H9 (cell line): ENCODE measurements at regions not wholly inside any gene's neighbourhood (a gene's known extent, or its start where the extent isn't known, plus 50 kb on each side); places are given as distances from the start of the nearest gene placed in this dataset.
"Not testable (repeated sequence)": the region's sequence is repeated elsewhere in the genome, so short reads cannot be mapped to it uniquely, and the experiment has no call there.

Experiments
- DNase-seq: peaks from one replicate; pipeline ENCODE4 v3.0.0-alpha.2; 2017
- H2AFZ ChIP-seq: one replicate; pipeline ENCODE4 v1.6.1; 2013; ENCODE audit warnings: mild to moderate bottlenecking, low read length, control low read depth, moderate library complexity
- H2AK5ac ChIP-seq: 2 replicates; pipeline ENCODE4 v1.6.1; 2013; ENCODE audit warnings: low read length, control low read depth, mixed read lengths; ENCODE audit not compliant: insufficient read length
- H2BK120ac ChIP-seq: one replicate; pipeline ENCODE4 v1.6.1; 2013; ENCODE audit warnings: low read depth, mild to moderate bottlenecking, low read length, control low read depth, inconsistent platforms; ENCODE audit not compliant: poor library complexity, severe bottlenecking
- H2BK12ac ChIP-seq: 2 replicates; pipeline ENCODE4 v1.6.1; 2013; ENCODE audit warnings: low read length, control low read depth, mixed read lengths, low read depth; ENCODE audit not compliant: insufficient read length
- H2BK15ac ChIP-seq: 2 replicates; pipeline ENCODE4 v1.6.1; 2013; ENCODE audit warnings: low read depth, low read length, control low read depth
- H2BK20ac ChIP-seq: one replicate; pipeline ENCODE4 v1.6.1; 2013; ENCODE audit warnings: low read depth, mild to moderate bottlenecking, low read length, control low read depth, inconsistent platforms; ENCODE audit not compliant: poor library complexity, severe bottlenecking
- H2BK5ac ChIP-seq: 2 replicates; pipeline ENCODE4 v1.6.1; 2013; ENCODE audit warnings: low read length, control low read depth, mixed read lengths; ENCODE audit not compliant: insufficient read length
- H3K14ac ChIP-seq: 2 replicates; pipeline ENCODE4 v1.6.1; 2013; ENCODE audit warnings: low read length, control low read depth; ENCODE audit not compliant: insufficient read depth
- H3K18ac ChIP-seq: 2 replicates; pipeline ENCODE4 v1.6.1; 2013; ENCODE audit warnings: low read depth, mild to moderate bottlenecking, mixed read lengths, low read length, control low read depth; ENCODE audit not compliant: insufficient read length
- H3K23ac ChIP-seq: 2 replicates; pipeline ENCODE4 v1.6.1; 2013; ENCODE audit warnings: low read length, control low read depth, mixed read lengths, low read depth; ENCODE audit not compliant: insufficient read length
- H3K23me2 ChIP-seq: 2 replicates; pipeline ENCODE4 v1.6.1; 2013; ENCODE audit warnings: low read depth, mild to moderate bottlenecking, mixed read lengths, low read length, control low read depth; ENCODE audit not compliant: insufficient read length, poor library complexity, severe bottlenecking
- H3K27ac ChIP-seq: 2 replicates; pipeline ENCODE4 v1.5.1; 2013; ENCODE audit warnings: low read length, control low read depth, mixed read lengths, low read depth; ENCODE audit not compliant: insufficient read length
- H3K27me3 ChIP-seq: 2 replicates; pipeline ENCODE4 v1.6.1; 2013; ENCODE audit warnings: low read length, control low read depth, inconsistent platforms; ENCODE audit not compliant: insufficient read depth
- H3K4ac ChIP-seq: 2 replicates; pipeline ENCODE4 v1.6.1; 2013; ENCODE audit warnings: low read depth, mild to moderate bottlenecking, control low read depth, inconsistent platforms, low read length, moderate library complexity
- H3K4me1 ChIP-seq: 2 replicates; pipeline ENCODE4 v1.6.1; 2013; ENCODE audit warnings: low read length, control low read depth, inconsistent platforms; ENCODE audit not compliant: insufficient read depth
- H3K4me2 ChIP-seq: 2 replicates; pipeline ENCODE4 v1.6.1; 2013; ENCODE audit warnings: low read length, control low read depth, mixed read lengths; ENCODE audit not compliant: insufficient read length, insufficient read depth
- H3K56ac ChIP-seq: 2 replicates; pipeline ENCODE4 v1.6.1; 2013; ENCODE audit warnings: low read depth, mild to moderate bottlenecking, mixed read lengths, low read length, control low read depth; ENCODE audit not compliant: insufficient read length
- H3K79me1 ChIP-seq: 2 replicates; pipeline ENCODE4 v1.6.1; 2013; ENCODE audit warnings: low read depth, mild to moderate bottlenecking, moderate library complexity, low read length, control low read depth, inconsistent platforms; ENCODE audit not compliant: insufficient read depth, poor library complexity, severe bottlenecking
- H3K79me2 ChIP-seq: 2 replicates; pipeline ENCODE4 v1.6.1; 2013; ENCODE audit warnings: low read length, control low read depth, inconsistent platforms; ENCODE audit not compliant: insufficient read depth
- H3K9ac ChIP-seq: 2 replicates; pipeline ENCODE4 v1.6.1; 2013; ENCODE audit warnings: low read length, control low read depth, mixed read lengths; ENCODE audit not compliant: insufficient read length; ENCODE audit errors: extremely low read depth
- H3K9me3 ChIP-seq: one replicate; pipeline ENCODE4 v1.6.1; 2013; ENCODE audit warnings: low read depth, low read length, inconsistent platforms; ENCODE audit not compliant: control insufficient read depth
- H3T11ph ChIP-seq: one replicate; pipeline ENCODE4 v1.6.1; 2013; ENCODE audit warnings: mild to moderate bottlenecking, low read length, control low read depth, inconsistent platforms
- H4K20me1 ChIP-seq: one replicate; pipeline ENCODE4 v1.6.1; 2013; ENCODE audit not compliant: control insufficient read depth, insufficient read length, insufficient read depth
- H4K5ac ChIP-seq: 2 replicates; pipeline ENCODE4 v1.6.1; 2013; ENCODE audit warnings: low read depth, mild to moderate bottlenecking, mixed read lengths, low read length, control low read depth; ENCODE audit not compliant: insufficient read length
- H4K8ac ChIP-seq: replicated peaks from 2 replicates; pipeline ENCODE4 v1.6.1; 2013; ENCODE audit warnings: low read length, control low read depth, mixed read lengths, low read depth; ENCODE audit not compliant: insufficient read length
- H4K91ac ChIP-seq: 2 replicates; pipeline ENCODE4 v1.6.1; 2013; ENCODE audit warnings: low read depth, mild to moderate bottlenecking, moderate library complexity, mixed read lengths, low read length, control low read depth; ENCODE audit not compliant: insufficient read length
- H3K27ac Mint-ChIP-seq, 3 experiments: 2 replicates in 2 of 3; 3 replicates in 1 of 3; pipeline ENCODE4 v1.8.0; 2020 to 2021; ENCODE audit warnings: mixed read lengths in 3 of 3, mild to moderate bottlenecking in 1 of 3, moderate library complexity in 1 of 3
- H3K27me3 Mint-ChIP-seq: 2 replicates; pipeline ENCODE4 v1.8.0; 2021; ENCODE audit warnings: low read depth, mild to moderate bottlenecking, moderate library complexity, mixed read lengths
- H3K36me3 Mint-ChIP-seq, 3 experiments: 2 replicates in 2 of 3; 3 replicates in 1 of 3; pipeline ENCODE4 v1.8.0; 2020 to 2021; ENCODE audit warnings: low read depth in 3 of 3, mixed read lengths in 3 of 3; ENCODE audit not compliant: insufficient read depth in 1 of 3
- H3K4me1 Mint-ChIP-seq, 2 experiments: 2 replicates each; pipeline ENCODE4 v1.8.0; 2020; ENCODE audit warnings: mixed read lengths in 2 of 2
- H3K4me3 Mint-ChIP-seq, 2 experiments: 2 replicates in 1 of 2; 3 replicates in 1 of 2; pipeline ENCODE4 v1.8.0; 2020 to 2021; ENCODE audit warnings: mild to moderate bottlenecking in 2 of 2, mixed read lengths in 2 of 2, moderate library complexity in 1 of 2
- H3K9me3 Mint-ChIP-seq, 2 experiments: 2 replicates in 1 of 2; 3 replicates in 1 of 2; pipeline ENCODE4 v1.8.0; 2020; ENCODE audit warnings: mild to moderate bottlenecking in 2 of 2, mixed read lengths in 2 of 2, moderate library complexity in 1 of 2
- WGBS: extraction: QIAGEN DNeasy Blood & Tissue Kit; methylation state at CpG from one replicate; pipeline ENCODE4 v1.1.7; 2013; ENCODE audit warnings: missing lambda C conversion rate, low lambda C conversion rate, mixed read lengths; ENCODE audit not compliant: insufficient read length; ENCODE audit errors: extremely low coverage; 5-methylcytosine and 5-hydroxymethylcytosine counted together
- TF ChIP-seq, protein P1 (sequence below): fragments of 200-600 bp; sonication (generic); conservative IDR thresholded peaks from 3 replicates; pipeline ENCODE4 v1.8.0; 2021; ENCODE audit warnings: antibody characterized with exemption, mild to moderate bottlenecking

DNA sequence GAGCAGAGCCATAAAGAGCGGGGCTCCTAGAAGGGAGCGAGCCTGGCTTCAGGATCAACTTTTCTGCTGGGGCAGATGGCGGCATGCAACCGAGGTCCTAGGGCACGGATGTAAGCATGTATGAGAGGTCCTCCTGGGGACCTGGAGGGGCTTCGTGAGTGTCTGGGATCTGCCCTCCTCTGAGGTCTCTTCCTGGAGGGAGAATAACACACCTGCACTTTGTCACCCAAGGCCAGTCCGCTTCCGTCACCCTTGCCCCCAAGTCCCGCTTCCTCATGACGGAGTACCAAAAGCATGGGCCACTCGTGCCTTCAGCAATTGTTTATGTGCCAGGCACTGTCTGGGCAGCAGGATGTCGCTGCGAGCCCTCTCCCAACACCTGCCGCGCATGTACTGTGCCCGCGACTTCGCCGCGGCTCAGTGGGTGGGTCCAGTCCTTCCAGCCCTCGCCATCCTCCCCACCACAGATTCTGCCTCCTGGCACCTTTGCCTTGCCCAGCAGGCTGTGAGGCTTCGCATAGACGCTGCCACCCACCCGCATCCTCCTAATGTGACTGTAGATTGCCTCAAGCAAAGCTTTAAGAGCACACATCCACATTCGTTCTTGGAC is 60.0 kb upstream of the TMPRSS2 start:
- Histone ChIP-seq H3K9me3 (peaks cover 7% of the 10 kb centered on the region), H4K8ac (no peak overlapping the region), H3K27ac (no peak overlapping the region), H3K79me1 (no peaks in the 10 kb centered on the region), H3K9ac (no peak overlapping the region), H3K4ac (no peak overlapping the region), H3K23me2 (no peaks in the 10 kb centered on the region), H3K14ac (no peak overlapping the region), H4K20me1 (no peaks in the 10 kb centered on the region), H2BK120ac (no peak overlapping the region), H3K4me1 (no peaks in the 10 kb centered on the region), H3K27me3 (no peaks in the 10 kb centered on the region), H2AK5ac (no peak overlapping the region), H3K4me2 (no peak overlapping the region), H4K91ac (no peak overlapping the region), H2BK15ac (no peak overlapping the region), H2BK12ac (no peak overlapping the region), H4K5ac (no peak overlapping the region), H3K56ac (no peak overlapping the region), H3T11ph (no peak overlapping the region), H3K79me2 (no peaks in the 10 kb centered on the region), H2BK5ac (no peak overlapping the region), H2AFZ (no peak overlapping the region), H3K18ac (no peak overlapping the region), H2BK20ac (no peak overlapping the region), H3K23ac (no peak overlapping the region)
- Mint-ChIP-seq H3K4me1 (no peaks in the 10 kb centered on the region), H3K9me3 (peaks cover 7 to 11% of the 10 kb centered on the region in 2 experiments), H3K27me3 (peaks cover 23% of the 10 kb centered on the region), H3K36me3 (peaks cover 2 to 6% (median 3%) of the 10 kb centered on the region in 3 experiments; a peak in 3 of 7 replicates), H3K27ac (no peak overlapping the region), H3K4me3 (no peak overlapping the region)
- TF ChIP-seq, protein P1, sequence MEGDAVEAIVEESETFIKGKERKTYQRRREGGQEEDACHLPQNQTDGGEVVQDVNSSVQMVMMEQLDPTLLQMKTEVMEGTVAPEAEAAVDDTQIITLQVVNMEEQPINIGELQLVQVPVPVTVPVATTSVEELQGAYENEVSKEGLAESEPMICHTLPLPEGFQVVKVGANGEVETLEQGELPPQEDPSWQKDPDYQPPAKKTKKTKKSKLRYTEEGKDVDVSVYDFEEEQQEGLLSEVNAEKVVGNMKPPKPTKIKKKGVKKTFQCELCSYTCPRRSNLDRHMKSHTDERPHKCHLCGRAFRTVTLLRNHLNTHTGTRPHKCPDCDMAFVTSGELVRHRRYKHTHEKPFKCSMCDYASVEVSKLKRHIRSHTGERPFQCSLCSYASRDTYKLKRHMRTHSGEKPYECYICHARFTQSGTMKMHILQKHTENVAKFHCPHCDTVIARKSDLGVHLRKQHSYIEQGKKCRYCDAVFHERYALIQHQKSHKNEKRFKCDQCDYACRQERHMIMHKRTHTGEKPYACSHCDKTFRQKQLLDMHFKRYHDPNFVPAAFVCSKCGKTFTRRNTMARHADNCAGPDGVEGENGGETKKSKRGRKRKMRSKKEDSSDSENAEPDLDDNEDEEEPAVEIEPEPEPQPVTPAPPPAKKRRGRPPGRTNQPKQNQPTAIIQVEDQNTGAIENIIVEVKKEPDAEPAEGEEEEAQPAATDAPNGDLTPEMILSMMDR, result no peak
- no peak for DNase-seq
- no CpG with 5 or more reads among the region's 25 CpGs for WGBS

DNA sequence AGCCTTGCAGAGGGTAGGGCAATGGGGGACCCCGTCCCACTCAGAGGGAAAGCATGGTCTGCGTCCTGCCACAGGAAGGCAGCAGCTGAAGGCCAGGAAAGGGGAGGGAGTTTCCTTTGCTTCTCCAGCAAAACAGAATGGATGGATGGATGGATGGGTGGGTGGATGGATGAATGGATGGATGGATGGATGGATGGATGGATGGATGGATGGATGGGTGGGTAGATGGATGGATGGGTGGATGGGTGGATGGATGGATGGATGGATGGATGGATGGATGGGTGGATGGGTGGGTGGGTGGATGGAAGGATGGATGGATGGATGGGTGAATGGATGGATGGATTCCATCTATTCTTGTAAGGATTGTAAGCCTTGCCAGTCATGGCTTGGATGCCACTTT is 59.3 kb upstream of the TMPRSS2 start:
- not testable (repeated sequence) for H3K9me3 Mint-ChIP-seq, H3K79me1 ChIP-seq, DNase-seq, H2BK5ac ChIP-seq, H3K23me2 ChIP-seq, H3K4me3 Mint-ChIP-seq, H3K18ac ChIP-seq, H3K4me2 ChIP-seq, H2BK20ac ChIP-seq, H3K36me3 Mint-ChIP-seq, H3K27me3 ChIP-seq, H3K23ac ChIP-seq, H3K9ac ChIP-seq, H3K27ac Mint-ChIP-seq, H3K56ac ChIP-seq, H3K4me1 ChIP-seq, H3K9me3 ChIP-seq, H4K5ac ChIP-seq, H2BK12ac ChIP-seq, H3K79me2 ChIP-seq, H3T11ph ChIP-seq, H3K4ac ChIP-seq, H2BK15ac ChIP-seq, H4K91ac ChIP-seq, H3K4me1 Mint-ChIP-seq, H4K20me1 ChIP-seq, H3K27ac ChIP-seq, H2AK5ac ChIP-seq, H4K8ac ChIP-seq, H3K14ac ChIP-seq, H2BK120ac ChIP-seq, H2AFZ ChIP-seq
- H3K27me3 Mint-ChIP-seq, result peaks cover 28% of the 10 kb centered on the region
- WGBS, result no CpG with 5 or more reads among the region's 2 CpGs
